Stimulated activated naive CD8-positive, alpha-beta T cell treated with anti-CD3 and anti-CD28 coated beads, Interleukin-15, amount 100 ng/mL, for 72 hours (primary cell): ENCODE measurements at regions not wholly inside any gene's neighbourhood (a gene's known extent, or its start where the extent isn't known, plus 50 kb on each side); places are given as distances from the start of the nearest gene placed in this dataset.

Source experiments
- ATAC-seq: fragments of 150-1000 bp; cut with Tn5 transposase; 2 replicates; pipeline ENCODE4 v1.10.0; 2021; ENCODE audit warnings: mild to moderate bottlenecking, moderate library complexity
- DNase-seq, 2 donors: peaks; one replicate each; pipeline ENCODE4 v3.0.0; 2021 to 2022
- H3K27ac Mint-ChIP-seq, 2 donors: one replicate each; pipeline ENCODE4 v1.8.0; 2022; ENCODE audit warnings: mild to moderate bottlenecking in 2 of 2, mixed read lengths in 2 of 2, moderate library complexity in 2 of 2
- H3K27me3 Mint-ChIP-seq: one replicate; pipeline ENCODE4 v1.8.0; 2022; ENCODE audit warnings: mixed read lengths
- H3K4me1 Mint-ChIP-seq: one replicate; pipeline ENCODE4 v1.8.0; 2022; ENCODE audit warnings: mild to moderate bottlenecking, mixed read lengths
- H3K4me3 Mint-ChIP-seq, 2 donors: one replicate each; pipeline ENCODE4 v1.8.0; 2022; ENCODE audit warnings: mild to moderate bottlenecking in 2 of 2, mixed read lengths in 2 of 2, moderate library complexity in 1 of 2
- H3K9me3 Mint-ChIP-seq, 2 donors: one replicate each; pipeline ENCODE4 v1.8.0; 2022; ENCODE audit warnings: mixed read lengths in 2 of 2

GRCh38 chr12:43294916-43295315 lies 257.1 kb downstream of the ADAMTS20 start:
- ATAC-seq: no peak
- Mint-ChIP-seq H3K4me3 (no peak overlapping the region), H3K27ac (no peak overlapping the region), H3K27me3 (no peaks in the 10 kb centered on the region), H3K4me1 (no peaks in the 10 kb centered on the region), H3K9me3 (no peaks in the 10 kb centered on the region)
- no peak for DNase-seq

GRCh38 chr12:43294147-43294546 lies 257.9 kb downstream of the ADAMTS20 start:
- Mint-ChIP-seq H3K27me3 (no peaks in the 10 kb centered on the region), H3K9me3 (no peaks in the 10 kb centered on the region), H3K4me1 (no peaks in the 10 kb centered on the region), H3K27ac (no peak overlapping the region), H3K4me3 (no peak overlapping the region)
- DNase-seq (no peak), ATAC-seq (no peak)

- Mint-ChIP-seq H3K9me3 (no peaks in the 10 kb centered on the region), H3K27ac (no peak overlapping the region), H3K27me3 (no peaks in the 10 kb centered on the region), H3K4me1 (no peaks in the 10 kb centered on the region), H3K4me3 (no peak overlapping the region)
- ATAC-seq (no peak), DNase-seq (no peak)
These were observed 258.6 kb downstream of the ADAMTS20 start for GRCh38 chr12:43293396-43293795.

GRCh38 chr12:43292699-43293098 lies 259.3 kb downstream of the ADAMTS20 start:
- Mint-ChIP-seq H3K4me3 (no peak overlapping the region), H3K27me3 (no peaks in the 10 kb centered on the region), H3K27ac (no peak overlapping the region), H3K4me1 (no peaks in the 10 kb centered on the region), H3K9me3 (no peaks in the 10 kb centered on the region)
- DNase-seq (no peak), ATAC-seq (no peak)

GRCh38 chr12:43291516-43291915 lies 260.5 kb downstream of the ADAMTS20 start:
- Mint-ChIP-seq H3K9me3 (no peaks in the 10 kb centered on the region), H3K27ac (no peak overlapping the region), H3K27me3 (no peaks in the 10 kb centered on the region), H3K4me3 (no peak overlapping the region), H3K4me1 (no peaks in the 10 kb centered on the region)
- no peak for DNase-seq
- no peak for ATAC-seq

- no peak overlapping the region for H3K4me3 Mint-ChIP-seq
- no peaks in the 10 kb centered on the region for H3K27me3 Mint-ChIP-seq
- no peaks in the 10 kb centered on the region for H3K4me1 Mint-ChIP-seq
- no peak for ATAC-seq
- no peak overlapping the region for H3K27ac Mint-ChIP-seq
- no peak for DNase-seq
- no peaks in the 10 kb centered on the region for H3K9me3 Mint-ChIP-seq
These were observed 261.2 kb downstream of the ADAMTS20 start for GRCh38 chr12:43290836-43291235.

- Mint-ChIP-seq H3K27ac (no peak overlapping the region), H3K4me3 (no peak overlapping the region), H3K4me1 (no peaks in the 10 kb centered on the region), H3K27me3 (no peaks in the 10 kb centered on the region), H3K9me3 (no peaks in the 10 kb centered on the region)
- DNase-seq (no peak), ATAC-seq (no peak)
These were observed 262.6 kb downstream of the ADAMTS20 start for GRCh38 chr12:43289426-43289801.

GRCh38 chr12:43288671-43289425 lies 263.2 kb downstream of the ADAMTS20 start:
- ATAC-seq: no peak
- Mint-ChIP-seq H3K4me1 (no peaks in the 10 kb centered on the region), H3K27me3 (no peaks in the 10 kb centered on the region), H3K27ac (no peak overlapping the region), H3K9me3 (no peaks in the 10 kb centered on the region), H3K4me3 (no peak overlapping the region)
- DNase-seq: no peak

GRCh38 chr12:43287706-43288383 lies 264.2 kb downstream of the ADAMTS20 start:
- Mint-ChIP-seq H3K4me1 (no peaks in the 10 kb centered on the region), H3K9me3 (no peaks in the 10 kb centered on the region), H3K27me3 (no peaks in the 10 kb centered on the region), H3K27ac (no peak overlapping the region), H3K4me3 (no peak overlapping the region)
- ATAC-seq (no peak), DNase-seq (no peak)

- Mint-ChIP-seq H3K27me3 (no peaks in the 10 kb centered on the region), H3K4me3 (no peak overlapping the region), H3K4me1 (no peaks in the 10 kb centered on the region), H3K27ac (no peak overlapping the region), H3K9me3 (no peaks in the 10 kb centered on the region)
- DNase-seq (no peak), ATAC-seq (no peak)
These were observed 265.0 kb downstream of the ADAMTS20 start for GRCh38 chr12:43286986-43287385.

- no peaks in the 10 kb centered on the region for H3K9me3 Mint-ChIP-seq
- no peak overlapping the region for H3K27ac Mint-ChIP-seq
- no peak overlapping the region for H3K4me3 Mint-ChIP-seq
- DNase-seq (no peak), ATAC-seq (no peak)
- H3K27me3 Mint-ChIP-seq: no peaks in the 10 kb centered on the region
- H3K4me1 Mint-ChIP-seq: no peaks in the 10 kb centered on the region
These were observed 266.8 kb downstream of the ADAMTS20 start for GRCh38 chr12:43285159-43285598.

GRCh38 chr12:43284486-43285158 lies 267.4 kb downstream of the ADAMTS20 start:
- no peak overlapping the region for H3K27ac Mint-ChIP-seq
- H3K4me1 Mint-ChIP-seq: no peaks in the 10 kb centered on the region
- no peak for DNase-seq
- no peaks in the 10 kb centered on the region for H3K9me3 Mint-ChIP-seq
- ATAC-seq: no peak
- no peaks in the 10 kb centered on the region for H3K27me3 Mint-ChIP-seq
- H3K4me3 Mint-ChIP-seq: no peak overlapping the region

GRCh38 chr12:43283206-43283605 lies 268.8 kb downstream of the ADAMTS20 start:
- H3K9me3 Mint-ChIP-seq: no peaks in the 10 kb centered on the region
- no peaks in the 10 kb centered on the region for H3K4me1 Mint-ChIP-seq
- DNase-seq (no peak), ATAC-seq (no peak)
- H3K4me3 Mint-ChIP-seq: no peak overlapping the region
- H3K27me3 Mint-ChIP-seq: no peaks in the 10 kb centered on the region
- H3K27ac Mint-ChIP-seq: no peak overlapping the region

GRCh38 chr12:43282106-43282505 lies 269.9 kb downstream of the ADAMTS20 start:
- H3K4me3 Mint-ChIP-seq: no peak overlapping the region
- H3K27ac Mint-ChIP-seq: no peak overlapping the region
- H3K4me1 Mint-ChIP-seq: no peaks in the 10 kb centered on the region
- H3K9me3 Mint-ChIP-seq: no peaks in the 10 kb centered on the region
- ATAC-seq (no peak), DNase-seq (no peak)
- H3K27me3 Mint-ChIP-seq: no peaks in the 10 kb centered on the region

- Mint-ChIP-seq H3K27ac (no peak overlapping the region), H3K27me3 (no peaks in the 10 kb centered on the region)
- ATAC-seq: no peak
These were observed 270.4 kb downstream of the ADAMTS20 start for GRCh38 chr12:43281563-43281962.

GRCh38 chr12:43278541-43278832 lies 273.5 kb downstream of the ADAMTS20 start:
- Mint-ChIP-seq H3K4me3 (no peak overlapping the region), H3K27me3 (no peaks in the 10 kb centered on the region), H3K27ac (no peak overlapping the region), H3K9me3 (no peaks in the 10 kb centered on the region), H3K4me1 (no peaks in the 10 kb centered on the region)
- DNase-seq (no peak), ATAC-seq (no peak)

More at GRCh38 chr12:43281563-43281962, 270.4 kb downstream of the ADAMTS20 start:
- DNase-seq: no peak
- no peaks in the 10 kb centered on the region for H3K9me3 Mint-ChIP-seq
- H3K4me3 Mint-ChIP-seq: no peak overlapping the region
- no peaks in the 10 kb centered on the region for H3K4me1 Mint-ChIP-seq
